ENCODE measurements at regions not wholly inside any gene's neighbourhood (a gene's known extent, or its start where the extent isn't known, plus 50 kb on each side); places are given as distances from the start of the nearest gene placed in this dataset.

GRCh38 chr9:36521148-36521547 lies 51.5 kb upstream of the MELK start:
- FAIRE-seq = no peak

DNA sequence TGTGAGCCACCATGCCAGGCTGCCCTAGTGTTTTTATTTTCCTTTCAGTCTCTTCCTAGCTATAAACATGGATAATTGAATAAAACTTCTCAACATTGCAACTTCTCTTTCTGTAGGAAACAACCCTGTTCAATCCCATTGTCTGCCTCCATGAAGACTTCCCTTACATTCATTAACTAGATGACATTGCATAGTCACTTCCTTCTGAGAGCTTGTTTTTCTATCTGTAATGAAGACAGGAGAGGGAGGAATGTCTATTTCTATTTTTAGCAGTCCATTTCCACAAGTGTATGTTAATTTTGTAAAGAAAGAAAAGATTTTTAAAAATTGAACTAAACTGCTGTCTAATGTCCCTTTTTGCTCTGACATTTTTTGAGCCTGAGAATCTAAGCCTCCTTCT lies 55.6 kb upstream of the MELK start:
- no peaks in the 10 kb centered on the region for H3K9me3 ChIP-seq (ENCODE audit: insufficient read depth, low read depth, low read length)
- no peaks in the 10 kb centered on the region for H3K79me2 ChIP-seq (ENCODE audit: insufficient read depth, low read length)
- Mint-ChIP-seq H3K9me3 (ENCODE audit: unreplicated experiment) (no peaks in the 10 kb centered on the region), H3K4me3 (ENCODE audit: unreplicated experiment) (no peak overlapping the region), H3K36me3 (ENCODE audit: low read depth, unreplicated experiment) (no peaks in the 10 kb centered on the region), H3K27me3 (ENCODE audit: low read depth, unreplicated experiment) (peaks cover 3% of the 10 kb centered on the region), H3K4me1 (ENCODE audit: low read depth, unreplicated experiment) (peaks cover 4% of the 10 kb centered on the region), H3K27ac (ENCODE audit: unreplicated experiment) (no peak overlapping the region)
- H3K4me3 ChIP-seq (ENCODE audit: insufficient read depth, low read depth, low read length) = no peak overlapping the region
- no peak overlapping the region for H3K4me2 ChIP-seq (ENCODE audit: low read length)
- no peak overlapping the region for H3K9ac ChIP-seq (ENCODE audit: low read length)
- DNase-seq (ENCODE audit: low read depth) = no peak
- TF ChIP-seq CTCF (IDR thresholded peaks at IDR 0.05; ENCODE audit: insufficient read depth, low read depth, low read length) = no peak
- TF ChIP-seq EZH2 (IDR thresholded peaks at IDR 0.05; ENCODE audit: insufficient read depth, low read length) = no peak
- H2AFZ ChIP-seq (ENCODE audit: low read depth, low read length) = no peak overlapping the region
- H3K27ac ChIP-seq (ENCODE audit: low read depth, low read length) = no peak overlapping the region
- peaks cover 7% of the 10 kb centered on the region for H3K27me3 ChIP-seq (ENCODE audit: insufficient read depth, low read length)
- no peaks in the 10 kb centered on the region for H3K4me1 ChIP-seq (ENCODE audit: insufficient read depth, low read length)
- no peak for FAIRE-seq
- no peaks in the 10 kb centered on the region for H3K36me3 ChIP-seq (ENCODE audit: insufficient read depth, low read length)
- H4K20me1 ChIP-seq (ENCODE audit: insufficient read depth, low read length) = no peaks in the 10 kb centered on the region

More at GRCh38 chr9:36521148-36521547, 51.5 kb upstream of the MELK start:
- Mint-ChIP-seq H3K4me1 (ENCODE audit: low read depth, unreplicated experiment) (peaks cover 4% of the 10 kb centered on the region), H3K27me3 (ENCODE audit: low read depth, unreplicated experiment) (peaks cover 3% of the 10 kb centered on the region), H3K36me3 (ENCODE audit: low read depth, unreplicated experiment) (no peaks in the 10 kb centered on the region), H3K4me3 (ENCODE audit: unreplicated experiment) (no peak overlapping the region), H3K27ac (ENCODE audit: unreplicated experiment) (no peak overlapping the region), H3K9me3 (ENCODE audit: unreplicated experiment) (no peaks in the 10 kb centered on the region)
- H3K27me3 ChIP-seq (ENCODE audit: insufficient read depth, low read length) = peaks cover 5% of the 10 kb centered on the region
- H3K4me2 ChIP-seq (ENCODE audit: low read length) = no peak overlapping the region
- no peak overlapping the region for H3K9ac ChIP-seq (ENCODE audit: low read length)
- H3K9me3 ChIP-seq (ENCODE audit: insufficient read depth, low read depth, low read length) = no peaks in the 10 kb centered on the region
- no peak overlapping the region for H2AFZ ChIP-seq (ENCODE audit: low read depth, low read length)
- no peaks in the 10 kb centered on the region for H3K4me1 ChIP-seq (ENCODE audit: insufficient read depth, low read length)
- no peaks in the 10 kb centered on the region for H3K36me3 ChIP-seq (ENCODE audit: insufficient read depth, low read length)
- no peaks in the 10 kb centered on the region for H3K79me2 ChIP-seq (ENCODE audit: insufficient read depth, low read length)
- no peak for DNase-seq (ENCODE audit: low read depth)
- no peak overlapping the region for H3K27ac ChIP-seq (ENCODE audit: low read depth, low read length)
- H4K20me1 ChIP-seq (ENCODE audit: insufficient read depth, low read length) = no peaks in the 10 kb centered on the region
- no peak overlapping the region for H3K4me3 ChIP-seq (ENCODE audit: insufficient read depth, low read depth, low read length)
- TF ChIP-seq EZH2 (IDR thresholded peaks at IDR 0.05; ENCODE audit: insufficient read depth, low read length) = no peak
- TF ChIP-seq CTCF (IDR thresholded peaks at IDR 0.05; ENCODE audit: insufficient read depth, low read depth, low read length) = no peak

DNA sequence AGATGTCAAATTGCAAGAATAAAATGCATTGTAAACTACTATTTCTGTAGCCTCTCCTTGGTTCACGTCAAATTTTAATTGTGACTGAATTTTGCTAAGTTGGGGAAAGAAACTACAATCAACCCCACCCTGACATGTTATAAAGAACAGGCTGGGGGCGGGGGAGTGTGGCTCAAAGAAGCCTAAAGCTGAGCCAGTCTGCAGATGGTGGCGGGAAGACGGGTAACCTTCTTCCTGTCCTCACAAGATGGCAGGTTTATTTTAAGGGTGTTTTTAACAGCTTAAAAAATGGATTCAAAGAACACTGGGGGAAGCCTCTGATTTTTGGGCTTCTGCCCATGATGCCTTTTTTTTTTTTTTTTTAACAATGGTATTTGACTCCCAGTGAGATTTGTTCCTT lies 68.5 kb upstream of the MELK start:
- no peaks in the 10 kb centered on the region for H4K20me1 ChIP-seq (ENCODE audit: insufficient read depth, low read length)
- H3K9me3 Mint-ChIP-seq (ENCODE audit: unreplicated experiment) = no peaks in the 10 kb centered on the region
- no peak overlapping the region for H3K27ac Mint-ChIP-seq (ENCODE audit: unreplicated experiment)
- no peaks in the 10 kb centered on the region for H3K4me1 ChIP-seq (ENCODE audit: insufficient read depth, low read length)
- no peak for TF ChIP-seq EZH2 (IDR thresholded peaks at IDR 0.05; ENCODE audit: insufficient read depth, low read length)
- TF ChIP-seq CTCF (IDR thresholded peaks at IDR 0.05; ENCODE audit: insufficient read depth, low read depth, low read length) = no peak
- DNase-seq (ENCODE audit: low read depth) = no peak
- H3K4me1 Mint-ChIP-seq (ENCODE audit: low read depth, unreplicated experiment) = peaks cover 5% of the 10 kb centered on the region
- no peak overlapping the region for H3K9ac ChIP-seq (ENCODE audit: low read length)
- peaks cover 13% of the 10 kb centered on the region for H3K27me3 ChIP-seq (ENCODE audit: insufficient read depth, low read length)
- no peaks in the 10 kb centered on the region for H3K79me2 ChIP-seq (ENCODE audit: insufficient read depth, low read length)
- H3K4me3 Mint-ChIP-seq (ENCODE audit: unreplicated experiment) = no peak overlapping the region
- FAIRE-seq = no peak
- H3K9me3 ChIP-seq (ENCODE audit: insufficient read depth, low read depth, low read length) = no peaks in the 10 kb centered on the region
- H3K27ac ChIP-seq (ENCODE audit: low read depth, low read length) = no peak overlapping the region
- no peak overlapping the region for H2AFZ ChIP-seq (ENCODE audit: low read depth, low read length)
- H3K36me3 Mint-ChIP-seq (ENCODE audit: low read depth, unreplicated experiment) = no peaks in the 10 kb centered on the region
- peaks cover 5% of the 10 kb centered on the region for H3K27me3 Mint-ChIP-seq (ENCODE audit: low read depth, unreplicated experiment)
- no peak overlapping the region for H3K4me2 ChIP-seq (ENCODE audit: low read length)
- no peak overlapping the region for H3K4me3 ChIP-seq (ENCODE audit: insufficient read depth, low read depth, low read length)
- H3K36me3 ChIP-seq (ENCODE audit: insufficient read depth, low read length) = no peaks in the 10 kb centered on the region

Data from astrocyte (in vitro differentiated cells and primary cell).